Natural killer cell treated with Interleukin-12 subunit alpha and Interleukin-12 subunit beta and Interleukin-15 and Interleukin-18, amount 100 ng/mL, for 72 hours (primary cell): ENCODE measurements at regions not wholly inside any gene's neighbourhood (a gene's known extent, or its start where the extent isn't known, plus 50 kb on each side); places are given as distances from the start of the nearest gene placed in this dataset.
A peak's percentile ranks its signal among the peaks of the same experiment; 100 is the strongest.

Experiments used
- ATAC-seq, 2 donors: fragments of 150-1000 bp; cut with Tn5 transposase in 1 of 2; sonication (Bioruptor Pico), chemical (Tn5 transposase) in 1 of 2; 2 replicates each; pipeline ENCODE4 v1.10.0; 2021
- DNase-seq: peaks from one replicate; pipeline ENCODE4 v3.0.0; 2022; ENCODE audit warnings: low spot score
- H3K27ac Mint-ChIP-seq, 2 donors: 1 replicate in 1 of 2; 2 replicates in 1 of 2; pipeline ENCODE4 v1.8.0; 2022; ENCODE audit warnings: mixed read lengths in 2 of 2, mild to moderate bottlenecking in 1 of 2, moderate library complexity in 1 of 2
- H3K27me3 Mint-ChIP-seq, 2 donors: 1 replicate in 1 of 2; 2 replicates in 1 of 2; pipeline ENCODE4 v1.8.0; 2022; ENCODE audit warnings: mixed read lengths in 2 of 2
- H3K36me3 Mint-ChIP-seq: one replicate; pipeline ENCODE4 v1.8.0; 2022; ENCODE audit warnings: mixed read lengths
- H3K4me1 Mint-ChIP-seq, 2 donors: 1 replicate in 1 of 2; 2 replicates in 1 of 2; pipeline ENCODE4 v1.8.0; 2022; ENCODE audit warnings: low read depth in 2 of 2, mixed read lengths in 2 of 2, mild to moderate bottlenecking in 1 of 2
- H3K4me3 Mint-ChIP-seq: one replicate; pipeline ENCODE4 v1.8.0; 2022; ENCODE audit warnings: mixed read lengths
- H3K9me3 Mint-ChIP-seq: 2 replicates; pipeline ENCODE4 v1.8.0; 2022; ENCODE audit warnings: mixed read lengths

GRCh38 chr6:105967917-105968602 is 118.1 kb upstream of the PRDM1 start:
- Mint-ChIP-seq H3K27ac (no peak overlapping the region), H3K4me3 (no peak overlapping the region), H3K4me1 (peaks cover 0 to 3% of the 10 kb centered on the region in 2 donors), H3K36me3 (peaks cover 27% of the 10 kb centered on the region), H3K27me3 (peaks cover 7 to 9% of the 10 kb centered on the region in 2 donors), H3K9me3 (peaks cover 9% of the 10 kb centered on the region)
- DNase-seq (no peak), ATAC-seq (no peak)

DNA sequence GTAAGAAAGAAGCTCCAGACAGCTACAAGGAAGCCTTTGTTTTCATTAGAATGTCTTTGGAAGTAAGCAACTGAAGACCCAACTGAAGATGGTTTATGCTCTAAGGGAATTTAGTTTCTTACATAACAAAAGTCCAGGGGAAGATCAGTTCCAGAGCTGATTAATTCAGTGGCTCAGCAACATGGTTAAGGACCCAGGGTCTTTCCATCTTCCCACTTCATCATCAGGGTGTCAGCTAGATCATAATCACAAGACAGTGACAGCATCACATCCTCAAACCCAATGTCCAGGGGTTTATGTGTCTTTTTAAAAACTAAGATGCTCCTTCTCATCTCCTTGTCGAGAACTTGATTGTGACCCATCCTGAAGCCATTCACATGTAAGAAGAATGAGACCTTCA is 119.7 kb upstream of the PRDM1 start:
- ATAC-seq, result no peak
- Mint-ChIP-seq H3K27ac (no peak overlapping the region), H3K27me3 (peaks cover 7 to 10% of the 10 kb centered on the region in 2 donors), H3K36me3 (peaks cover 16% of the 10 kb centered on the region), H3K9me3 (no peaks in the 10 kb centered on the region), H3K4me3 (no peak overlapping the region), H3K4me1 (peaks cover 0 to 3% of the 10 kb centered on the region in 2 donors)
- DNase-seq, result no peak

DNA sequence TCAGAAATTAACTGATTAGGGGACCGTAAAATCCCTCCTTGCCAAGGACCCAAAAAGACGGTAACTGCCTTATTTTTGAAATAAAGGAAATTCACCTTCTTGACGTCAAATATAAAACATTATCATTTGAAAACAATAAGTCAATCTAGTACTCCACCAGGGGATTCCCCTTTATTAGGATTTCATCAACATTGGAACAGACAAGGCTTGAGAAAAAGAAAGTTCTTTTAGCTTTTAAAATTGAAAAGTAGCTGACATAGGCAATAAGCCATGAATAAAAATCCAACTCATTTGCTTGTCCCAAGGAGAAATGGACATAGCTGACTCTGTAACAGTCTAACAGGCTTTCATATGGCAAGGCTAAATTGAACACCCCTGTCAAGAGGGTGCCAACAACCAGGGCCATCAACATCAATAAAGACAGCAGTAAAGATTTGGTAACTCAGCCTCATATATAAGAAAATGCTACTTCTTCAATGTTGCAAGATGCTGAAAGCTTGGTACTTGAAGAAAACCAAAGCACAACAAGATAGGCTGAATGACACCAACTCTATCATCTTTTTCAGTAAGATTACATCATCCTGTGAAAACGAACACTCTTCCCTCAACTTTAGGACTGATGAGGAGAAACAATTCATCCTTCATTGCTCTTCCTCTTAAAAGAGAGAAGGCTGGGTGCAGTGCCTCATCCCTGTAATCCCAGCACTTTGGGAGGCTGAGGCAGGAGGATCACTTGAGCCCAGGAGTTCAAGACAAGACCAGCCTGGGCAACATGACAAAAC is 121.0 kb upstream of the PRDM1 start:
- ATAC-seq (no peak), DNase-seq (no peak)
- peaks cover 0 to 3% of the 10 kb centered on the region in 2 donors for H3K4me1 Mint-ChIP-seq
- H3K9me3 Mint-ChIP-seq, result no peaks in the 10 kb centered on the region
- H3K4me3 Mint-ChIP-seq, result no peak overlapping the region
- peaks cover 7 to 10% of the 10 kb centered on the region in 2 donors for H3K27me3 Mint-ChIP-seq
- peak overlapping the region in 1 of 2 donors; percentile 14 for H3K27ac Mint-ChIP-seq
- peaks cover 10% of the 10 kb centered on the region for H3K36me3 Mint-ChIP-seq

DNA sequence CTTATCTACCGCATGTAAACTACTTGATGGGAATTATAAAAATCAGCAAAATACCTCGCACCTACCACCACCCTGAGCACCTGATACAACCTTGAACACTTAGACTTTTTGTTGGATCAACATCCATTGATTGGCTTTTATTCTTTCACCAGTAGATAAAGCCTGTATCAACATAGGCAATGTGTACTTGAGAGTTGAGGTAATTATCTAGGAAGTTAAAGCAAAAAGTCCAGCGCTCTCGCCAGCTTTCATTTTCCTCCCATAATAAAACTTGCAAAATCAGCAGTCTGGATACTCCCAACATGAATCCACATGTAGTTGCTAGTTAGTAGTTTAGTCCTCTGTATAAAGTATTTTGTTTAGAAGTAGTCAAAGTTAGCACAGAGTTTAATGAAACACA is 132.0 kb upstream of the PRDM1 start:
- H3K27me3 Mint-ChIP-seq, result peaks cover 7 to 8% of the 10 kb centered on the region in 2 donors
- H3K9me3 Mint-ChIP-seq, result no peaks in the 10 kb centered on the region
- H3K36me3 Mint-ChIP-seq, result no peaks in the 10 kb centered on the region
- H3K4me1 Mint-ChIP-seq, result no peaks in the 10 kb centered on the region
- ATAC-seq, result no peak
- no peak overlapping the region for H3K27ac Mint-ChIP-seq
- no peak overlapping the region for H3K4me3 Mint-ChIP-seq
- no peak for DNase-seq

DNA sequence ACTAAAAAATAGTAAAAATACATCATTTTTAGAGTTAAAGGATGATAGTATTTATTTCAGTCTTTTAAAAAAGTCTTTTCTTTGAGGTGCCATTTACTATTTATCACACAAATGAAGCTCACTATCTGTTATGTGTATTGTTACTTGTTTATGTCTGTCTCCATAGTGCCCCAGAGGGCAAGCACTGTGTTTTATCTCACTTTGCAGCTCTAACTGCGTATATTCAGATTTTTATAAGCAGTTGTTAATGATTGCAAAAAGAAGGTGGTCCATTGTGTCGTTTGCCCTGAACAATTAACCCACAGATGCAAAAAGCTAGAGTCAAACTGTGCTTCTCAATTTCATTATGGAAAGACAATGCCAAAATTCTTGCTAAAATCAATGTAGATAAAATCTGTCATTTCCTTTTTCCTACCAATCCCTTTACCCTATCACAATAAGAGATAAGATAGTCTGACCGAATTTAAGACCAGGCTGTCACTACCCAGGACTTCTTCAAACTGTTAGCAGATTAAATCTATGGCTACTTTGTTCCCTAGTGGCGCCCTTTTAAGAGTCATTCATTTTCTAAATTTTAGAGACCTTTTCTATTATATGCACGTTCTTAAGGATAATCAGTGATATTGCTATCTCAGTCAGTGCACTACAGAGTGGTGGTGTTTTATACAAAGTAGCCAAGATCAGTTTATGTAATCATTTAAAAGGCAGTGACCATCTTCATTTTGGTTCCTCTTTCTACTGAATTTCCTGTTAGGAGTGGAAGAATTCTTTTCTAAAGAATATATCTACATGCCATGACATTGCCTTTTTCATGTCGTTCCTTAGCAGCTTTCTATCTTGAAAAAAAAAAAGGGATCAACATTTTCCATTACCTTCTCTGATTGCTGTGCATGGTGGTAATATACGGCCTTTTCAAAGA is 133.1 kb upstream of the PRDM1 start:
- H3K27ac Mint-ChIP-seq, result no peak overlapping the region
- DNase-seq (no peak), ATAC-seq (no peak)
- H3K36me3 Mint-ChIP-seq, result no peaks in the 10 kb centered on the region
- H3K27me3 Mint-ChIP-seq, result peaks cover 7 to 8% of the 10 kb centered on the region in 2 donors
- no peaks in the 10 kb centered on the region for H3K9me3 Mint-ChIP-seq
- no peaks in the 10 kb centered on the region for H3K4me1 Mint-ChIP-seq
- H3K4me3 Mint-ChIP-seq, result no peak overlapping the region

DNA sequence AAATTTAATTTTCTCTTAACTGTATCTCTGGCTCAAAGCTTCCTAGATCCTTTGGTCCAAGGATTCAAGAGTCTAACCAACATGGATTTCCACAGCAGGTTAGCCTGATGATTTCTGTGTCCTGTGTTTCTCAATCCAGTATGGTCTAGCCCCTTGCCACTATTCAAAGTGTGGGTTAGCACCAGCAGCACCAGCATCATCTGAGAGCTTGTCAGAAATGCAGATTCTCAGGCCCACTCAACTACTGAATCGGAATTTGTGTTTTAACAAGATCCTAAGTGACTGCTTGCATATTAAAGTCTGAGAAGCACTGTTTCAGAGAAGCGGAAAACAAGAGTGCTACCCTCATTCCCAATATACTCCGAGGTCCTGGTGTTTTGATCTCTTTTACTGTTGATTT is 133.8 kb upstream of the PRDM1 start:
- no peak for DNase-seq
- Mint-ChIP-seq H3K27me3 (peaks cover 7 to 8% of the 10 kb centered on the region in 2 donors), H3K4me3 (no peak overlapping the region), H3K4me1 (no peaks in the 10 kb centered on the region), H3K9me3 (no peaks in the 10 kb centered on the region), H3K27ac (no peak overlapping the region), H3K36me3 (no peaks in the 10 kb centered on the region)
- no peak for ATAC-seq

- H3K9me3 Mint-ChIP-seq, result no peaks in the 10 kb centered on the region
- H3K4me1 Mint-ChIP-seq, result no peaks in the 10 kb centered on the region
- no peak for DNase-seq
- H3K4me3 Mint-ChIP-seq, result no peak overlapping the region
- peaks cover 0 to 5% of the 10 kb centered on the region in 2 donors for H3K27me3 Mint-ChIP-seq
- no peaks in the 10 kb centered on the region for H3K36me3 Mint-ChIP-seq
- no peak for ATAC-seq
- no peak overlapping the region for H3K27ac Mint-ChIP-seq
Measured at GRCh38 chr6:105951322-105951721, 134.8 kb upstream of the PRDM1 start.

GRCh38 chr6:105949869-105950268 is 136.3 kb upstream of the PRDM1 start:
- ATAC-seq (no peak), DNase-seq (no peak)
- peaks cover 10 to 15% of the 10 kb centered on the region in 2 donors for H3K27me3 Mint-ChIP-seq
- no peaks in the 10 kb centered on the region for H3K36me3 Mint-ChIP-seq
- H3K9me3 Mint-ChIP-seq, result no peaks in the 10 kb centered on the region
- H3K4me1 Mint-ChIP-seq, result no peaks in the 10 kb centered on the region
- H3K27ac Mint-ChIP-seq, result no peak overlapping the region
- no peak overlapping the region for H3K4me3 Mint-ChIP-seq

- ATAC-seq (no peak), DNase-seq (no peak)
- Mint-ChIP-seq H3K36me3 (no peaks in the 10 kb centered on the region), H3K27ac (no peak overlapping the region), H3K4me3 (no peak overlapping the region), H3K9me3 (no peaks in the 10 kb centered on the region), H3K27me3 (peaks cover 10 to 17% of the 10 kb centered on the region in 2 donors), H3K4me1 (peaks cover 4 to 14% of the 10 kb centered on the region in 2 donors)
Measured at GRCh38 chr6:105943514-105943913, 142.6 kb upstream of the PRDM1 start.

GRCh38 chr6:105941621-105942412 is 144.3 kb upstream of the PRDM1 start:
- no peaks in the 10 kb centered on the region for H3K9me3 Mint-ChIP-seq
- no peak overlapping the region for H3K4me3 Mint-ChIP-seq
- no peak overlapping the region for H3K27ac Mint-ChIP-seq
- no peak for ATAC-seq
- H3K36me3 Mint-ChIP-seq, result no peaks in the 10 kb centered on the region
- peaks cover 10 to 21% of the 10 kb centered on the region in 2 donors for H3K27me3 Mint-ChIP-seq
- no peak for DNase-seq
- H3K4me1 Mint-ChIP-seq, result peaks cover 4 to 14% of the 10 kb centered on the region in 2 donors

DNA sequence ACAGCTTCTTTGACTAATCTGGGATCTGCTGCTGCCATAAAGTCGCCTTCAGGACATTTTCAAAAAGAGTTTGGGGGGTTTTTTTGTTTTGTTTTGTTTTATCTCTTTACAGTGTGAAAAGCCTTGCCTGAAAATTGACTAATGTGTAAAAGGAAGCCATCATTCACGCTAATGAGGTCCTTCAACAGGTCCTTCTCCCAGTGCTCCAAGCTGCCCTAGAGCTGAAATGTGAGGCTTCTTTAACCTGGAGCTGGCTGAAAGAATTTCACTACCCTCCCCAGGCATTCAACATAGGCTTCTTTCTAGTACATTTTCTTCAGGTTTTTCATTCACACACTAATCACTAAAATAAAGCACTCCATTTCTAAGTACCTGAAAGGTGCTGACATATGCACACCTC is 145.1 kb upstream of the PRDM1 start:
- Mint-ChIP-seq H3K36me3 (no peaks in the 10 kb centered on the region), H3K4me3 (no peak overlapping the region)

DNA sequence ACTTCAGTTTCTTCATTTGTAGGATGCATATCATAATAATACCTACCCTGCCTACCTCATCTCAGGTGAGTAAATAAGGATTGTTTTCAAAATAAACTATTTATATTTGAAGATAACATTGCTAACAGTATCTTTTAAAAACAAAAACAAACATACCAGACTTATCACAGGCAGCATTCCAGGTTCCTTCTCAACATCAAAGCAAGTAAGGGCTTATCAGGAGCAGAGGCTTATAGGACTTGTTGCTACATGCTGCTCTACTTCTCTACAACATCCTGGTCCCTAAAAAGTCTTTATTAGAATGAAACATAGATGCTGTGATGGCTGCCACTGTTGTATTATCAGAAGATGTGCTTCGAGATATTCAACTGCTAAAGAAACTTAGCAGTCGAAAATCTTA is 149.2 kb upstream of the PRDM1 start:
- H3K9me3 Mint-ChIP-seq, result no peaks in the 10 kb centered on the region
- H3K4me3 Mint-ChIP-seq, result no peak overlapping the region
- DNase-seq, result no peak
- H3K36me3 Mint-ChIP-seq, result no peaks in the 10 kb centered on the region
- H3K4me1 Mint-ChIP-seq, result peaks cover 4 to 14% of the 10 kb centered on the region in 2 donors
- ATAC-seq, result no peak
- no peak overlapping the region for H3K27ac Mint-ChIP-seq
- peaks cover 0 to 6% of the 10 kb centered on the region in 2 donors for H3K27me3 Mint-ChIP-seq

More for the DNA sequence above, 145.1 kb upstream of the PRDM1 start:
- peaks cover 9 to 17% of the 10 kb centered on the region in 2 donors for H3K27me3 Mint-ChIP-seq
- DNase-seq (no peak), ATAC-seq (no peak)
- no peaks in the 10 kb centered on the region for H3K9me3 Mint-ChIP-seq
- H3K4me1 Mint-ChIP-seq, result peaks cover 4 to 14% of the 10 kb centered on the region in 2 donors
- no peak overlapping the region for H3K27ac Mint-ChIP-seq

GRCh38 chr6:105935416-105935815 is 150.7 kb upstream of the PRDM1 start:
- H3K4me3 Mint-ChIP-seq, result no peak overlapping the region
- H3K4me1 Mint-ChIP-seq, result peaks cover 4 to 10% of the 10 kb centered on the region in 2 donors
- H3K27me3 Mint-ChIP-seq, result peaks cover 0 to 6% of the 10 kb centered on the region in 2 donors
- no peak overlapping the region for H3K27ac Mint-ChIP-seq
- DNase-seq, result no peak
- no peak for ATAC-seq
- H3K36me3 Mint-ChIP-seq, result no peaks in the 10 kb centered on the region
- no peaks in the 10 kb centered on the region for H3K9me3 Mint-ChIP-seq
